HG03175 (cell line): ENCODE measurements at regions not wholly inside any gene's neighbourhood (a gene's known extent, or its start where the extent isn't known, plus 50 kb on each side); places are given as distances from the start of the nearest gene placed in this dataset.

Experiments
- ATAC-seq: cut with Tn5 transposase; IDR thresholded peaks from one replicate; pipeline ENCODE4 v1.9.1; 2021; ENCODE audit warnings: mild to moderate bottlenecking, moderate library complexity; ENCODE audit not compliant: unreplicated experiment

GRCh38 chr1:55402671-55403464 lies 187.7 kb upstream of the USP24 start:
- no peak for ATAC-seq

GRCh38 chr1:55402142-55402541 lies 187.0 kb upstream of the USP24 start:
- no peak for ATAC-seq

GRCh38 chr1:55400508-55400907 lies 185.3 kb upstream of the USP24 start:
- no peak for ATAC-seq

GRCh38 chr1:55399346-55399745 lies 184.2 kb upstream of the USP24 start:
- ATAC-seq = no peak

- no peak for ATAC-seq
Observed at GRCh38 chr1:55396381-55396891, 181.3 kb upstream of the USP24 start.

GRCh38 chr1:55388960-55389359 lies 173.8 kb upstream of the USP24 start:
- no peak for ATAC-seq

- no peak for ATAC-seq
Observed at GRCh38 chr1:55387145-55387544, 172.0 kb upstream of the USP24 start.

GRCh38 chr1:55386456-55386855 lies 171.3 kb upstream of the USP24 start:
- no peak for ATAC-seq

- ATAC-seq = no peak
Observed at GRCh38 chr1:55385402-55386018, 170.3 kb upstream of the USP24 start.

- no peak for ATAC-seq
Observed at GRCh38 chr1:55384637-55385036, 169.5 kb upstream of the USP24 start.

- ATAC-seq = no peak
Observed at GRCh38 chr1:55382806-55383305, 167.7 kb upstream of the USP24 start.

- no peak for ATAC-seq
Observed at GRCh38 chr1:55381983-55382382, 166.8 kb upstream of the USP24 start.

- ATAC-seq = no peak
Observed at GRCh38 chr1:55381491-55381890, 166.3 kb upstream of the USP24 start.

GRCh38 chr1:55380355-55380970 lies 165.3 kb upstream of the USP24 start:
- no peak for ATAC-seq

GRCh38 chr1:55378582-55378981 lies 163.4 kb upstream of the USP24 start:
- no peak for ATAC-seq

- no peak for ATAC-seq
Observed at GRCh38 chr1:55376897-55377296, 161.7 kb upstream of the USP24 start.

- ATAC-seq = no peak
Observed at GRCh38 chr1:55375617-55376258, 160.6 kb upstream of the USP24 start.

- ATAC-seq = no peak
Observed at GRCh38 chr1:55374801-55375616, 159.8 kb upstream of the USP24 start.

GRCh38 chr1:55374216-55374615 lies 159.1 kb upstream of the USP24 start:
- no peak for ATAC-seq

GRCh38 chr1:55369474-55369873 lies 154.3 kb upstream of the USP24 start:
- ATAC-seq = no peak
